CD4-positive, alpha-beta T cell treated with Interleukin-17A for 1 hour (primary cell): ENCODE measurements at regions not wholly inside any gene's neighbourhood (a gene's known extent, or its start where the extent isn't known, plus 50 kb on each side); places are given as distances from the start of the nearest gene placed in this dataset.

Source experiments
- DNase-seq: peaks from one replicate; pipeline ENCODE4 v3.0.0-alpha.2; 2020

DNA sequence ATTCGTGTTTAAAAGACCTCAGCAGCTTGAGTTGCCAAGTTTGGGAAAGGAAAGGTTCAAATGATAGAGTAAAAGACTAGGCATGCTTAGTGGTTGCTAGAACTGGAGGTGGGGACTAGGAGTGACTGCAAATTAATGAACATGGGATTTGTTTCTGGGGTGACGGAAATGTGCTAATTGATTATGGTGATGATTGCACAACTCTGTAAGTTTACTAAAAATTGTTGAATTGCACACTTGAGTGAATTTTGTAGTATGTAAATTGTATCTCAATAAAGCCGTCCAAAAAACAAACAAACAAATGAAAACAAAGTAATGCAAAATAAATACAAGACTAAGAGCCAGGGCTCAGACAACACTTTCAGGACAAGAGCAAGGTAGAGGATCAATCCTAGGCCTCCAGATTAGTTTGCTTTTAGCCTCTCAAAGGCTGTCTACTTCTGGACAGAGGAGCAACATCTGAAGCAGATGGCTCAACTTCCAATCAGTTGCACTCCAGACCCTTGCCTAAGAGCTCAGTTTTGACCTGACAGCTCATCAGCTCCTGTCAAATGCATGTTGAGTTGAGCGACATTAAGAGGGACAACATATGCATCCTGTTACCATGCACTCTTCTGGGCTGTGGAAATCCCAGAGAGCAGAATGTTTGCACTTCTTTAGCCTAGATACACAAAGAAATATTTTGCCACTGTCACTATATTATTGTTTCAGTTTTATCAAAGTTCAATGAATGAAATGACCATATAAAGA, 111.2 kb upstream of the ASIC2 start:
- no peak for DNase-seq

DNA sequence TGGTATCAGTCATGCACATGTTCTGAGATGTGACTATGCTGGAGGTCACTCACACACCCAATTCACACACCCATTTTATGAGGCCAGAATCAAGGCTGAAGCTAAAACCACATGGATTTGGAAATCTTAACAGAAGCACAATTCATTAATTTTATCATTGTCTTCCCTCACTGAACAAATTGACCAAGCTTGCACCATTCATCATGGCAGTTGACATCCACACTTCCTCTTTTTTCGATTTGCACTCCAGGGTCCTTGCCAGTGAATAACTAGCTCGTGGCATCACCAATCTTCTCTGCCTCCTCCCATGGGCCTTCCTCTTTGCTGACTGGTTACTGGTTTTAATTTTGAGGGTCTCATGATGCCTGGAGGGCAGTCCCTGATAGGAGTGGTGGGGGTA, 123.0 kb upstream of the ASIC2 start:
- DNase-seq = no peak

DNA sequence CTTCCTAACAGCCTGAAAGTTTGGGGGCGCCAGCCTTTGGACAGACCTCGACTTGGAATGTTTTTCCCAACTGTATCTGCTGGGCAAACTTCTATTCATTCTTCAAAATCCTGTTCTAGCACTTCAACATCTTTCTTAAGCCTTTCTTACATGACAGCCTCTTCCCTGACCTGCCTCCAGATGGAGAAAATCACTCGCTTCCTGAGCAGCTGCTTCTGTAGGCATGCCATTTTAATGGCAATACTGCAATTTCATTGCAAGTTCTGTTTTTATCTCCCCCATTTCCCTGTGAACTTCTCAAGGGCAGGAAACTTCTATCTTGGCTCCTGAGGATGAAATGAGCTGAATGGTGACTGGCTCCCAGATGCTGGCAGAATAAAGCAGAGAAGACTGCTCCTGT, 128.8 kb upstream of the ASIC2 start:
- DNase-seq = no peak

DNA sequence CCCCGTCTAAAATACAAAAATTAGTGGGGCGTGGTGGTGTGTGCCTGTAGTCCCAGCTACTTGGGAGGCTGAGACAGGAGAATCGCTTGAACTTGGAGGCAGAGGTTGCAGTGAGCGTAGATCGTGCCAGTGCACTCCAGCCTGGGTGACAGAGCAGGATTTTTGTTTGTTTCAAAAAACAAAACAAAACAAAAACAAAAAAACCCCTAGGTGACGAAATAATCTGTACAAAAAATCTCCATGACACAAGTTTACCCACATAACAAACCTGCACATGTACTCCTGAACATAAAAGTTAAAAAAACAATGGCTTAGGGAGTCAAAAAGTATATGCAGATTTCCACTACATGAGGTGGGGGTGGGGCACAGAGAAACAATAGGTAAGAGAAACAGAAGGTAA, 140.5 kb upstream of the ASIC2 start:
- no peak for DNase-seq

DNA sequence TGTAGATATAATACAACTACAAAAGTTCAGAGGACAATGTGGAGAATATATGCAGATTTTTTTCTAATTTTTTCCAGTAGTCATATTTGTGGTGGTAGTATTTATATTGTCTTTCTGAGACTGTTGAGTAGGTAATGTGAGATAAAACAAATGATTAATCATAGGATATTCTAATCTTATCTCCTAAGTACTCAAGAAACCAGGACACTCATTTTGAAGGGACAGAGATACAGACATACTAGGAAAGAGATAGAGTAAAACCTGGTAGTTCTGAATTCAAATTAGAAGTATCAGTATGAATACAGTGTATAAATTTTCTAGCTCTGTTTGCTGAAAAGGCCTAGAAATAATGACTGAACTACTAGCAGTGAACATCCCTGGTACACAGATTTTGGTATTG, 141.7 kb upstream of the ASIC2 start:
- DNase-seq = no peak

DNA sequence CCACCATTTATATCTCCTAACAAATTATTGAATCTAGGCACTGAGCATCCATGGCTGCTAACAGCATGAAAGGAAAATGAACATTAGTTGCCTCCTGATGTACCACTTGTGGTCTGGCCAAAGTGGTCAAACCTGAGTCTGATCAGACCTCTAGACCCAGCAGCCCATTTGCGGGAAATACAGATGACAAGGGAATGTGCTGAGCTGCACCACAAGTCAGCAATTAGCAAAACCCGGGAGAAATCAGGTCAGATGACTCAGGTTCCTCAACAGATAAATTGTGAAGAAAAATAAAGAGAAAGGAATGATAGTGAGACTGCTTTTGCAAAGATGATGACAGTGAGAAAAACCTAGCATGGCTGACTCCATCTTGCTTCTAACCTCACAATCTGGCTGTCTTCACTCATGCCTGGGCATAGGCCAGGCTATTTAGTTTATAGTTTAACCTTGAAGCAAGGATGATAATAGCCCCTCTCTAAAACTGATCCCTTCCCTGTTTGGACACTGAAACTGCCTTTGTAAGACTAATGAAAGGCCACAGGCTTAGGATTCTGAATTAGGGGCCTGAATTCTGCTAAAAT, 142.7 kb upstream of the ASIC2 start:
- no peak for DNase-seq

DNA sequence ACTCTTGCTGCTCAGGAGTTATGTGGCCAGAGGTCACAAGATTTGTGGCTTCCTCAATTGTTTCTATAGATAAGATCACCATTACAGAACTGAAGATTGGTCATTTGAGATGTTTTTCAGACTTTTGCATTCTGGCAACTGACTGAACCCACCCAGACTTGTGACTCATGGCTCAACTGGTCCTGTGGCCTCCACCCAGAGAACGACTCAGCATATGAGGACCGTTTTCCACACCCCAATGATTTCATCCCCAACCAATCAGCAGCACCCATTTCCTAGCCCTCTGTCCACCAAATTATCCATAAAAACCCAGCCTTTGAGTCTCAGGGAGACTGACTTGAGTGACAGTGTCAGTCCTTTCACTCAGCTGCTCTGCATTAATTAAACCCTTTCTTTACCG, 143.2 kb upstream of the ASIC2 start:
- DNase-seq = no peak

DNA sequence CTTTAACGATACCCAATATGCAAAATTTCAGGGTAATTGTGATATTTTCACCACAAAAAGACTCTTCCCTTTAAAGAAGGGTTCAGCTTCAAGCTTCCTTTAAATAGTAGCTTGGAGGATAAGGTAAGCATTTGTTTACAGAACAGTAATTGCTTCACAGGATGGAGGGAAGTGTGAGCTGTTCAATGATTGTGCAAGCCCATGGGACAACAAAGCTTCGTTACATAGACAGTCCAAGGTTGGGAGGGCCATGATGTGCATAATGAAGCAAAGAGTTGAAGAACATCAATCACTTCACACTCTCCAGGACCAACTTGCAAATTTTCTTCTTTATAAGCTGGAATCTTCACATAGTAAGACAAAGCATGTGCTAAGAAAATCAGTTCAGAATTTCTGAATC, 145.0 kb upstream of the ASIC2 start:
- DNase-seq = no peak

DNA sequence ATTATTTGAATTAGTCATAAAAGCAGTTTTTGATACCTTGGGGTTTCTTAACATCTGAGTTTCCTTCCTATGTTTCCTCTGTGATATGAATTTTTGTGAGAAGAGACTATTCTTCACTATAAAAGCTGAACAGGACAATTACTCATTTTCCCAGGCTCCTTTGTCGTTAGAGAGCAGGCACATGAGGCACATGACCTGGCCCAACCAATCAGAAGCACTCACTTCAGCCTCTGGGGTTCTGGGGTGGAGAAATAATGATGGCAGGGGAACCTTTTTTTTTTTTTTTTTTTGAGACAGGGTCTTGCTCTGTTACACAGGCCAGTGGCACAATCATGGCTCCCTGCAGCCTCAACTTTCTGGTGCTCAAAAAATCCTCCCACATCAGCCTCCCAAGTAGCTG, 145.5 kb upstream of the ASIC2 start:
- no peak for DNase-seq

DNA sequence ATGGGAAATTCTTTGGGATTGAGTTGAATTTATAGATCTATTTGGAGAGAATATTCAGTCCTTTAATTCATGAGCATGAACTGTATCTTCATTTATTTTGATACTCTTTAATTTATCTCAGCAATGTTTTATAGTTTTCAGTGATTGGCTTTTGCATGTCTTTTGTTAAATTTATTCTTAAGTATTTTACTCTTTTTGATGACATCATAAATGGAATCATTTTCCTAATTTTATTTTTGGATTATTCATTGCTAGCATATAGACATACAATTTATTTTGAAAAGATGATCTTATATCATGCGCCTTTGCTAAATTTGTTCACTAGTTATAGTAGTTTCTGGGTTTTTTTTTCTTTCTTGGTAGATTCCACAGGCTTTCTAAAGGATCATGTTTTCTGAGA, 149.2 kb upstream of the ASIC2 start:
- DNase-seq = no peak

- no peak for DNase-seq
Observed at GRCh38 chr17:33444731-33445130, 151.6 kb upstream of the ASIC2 start.

DNA sequence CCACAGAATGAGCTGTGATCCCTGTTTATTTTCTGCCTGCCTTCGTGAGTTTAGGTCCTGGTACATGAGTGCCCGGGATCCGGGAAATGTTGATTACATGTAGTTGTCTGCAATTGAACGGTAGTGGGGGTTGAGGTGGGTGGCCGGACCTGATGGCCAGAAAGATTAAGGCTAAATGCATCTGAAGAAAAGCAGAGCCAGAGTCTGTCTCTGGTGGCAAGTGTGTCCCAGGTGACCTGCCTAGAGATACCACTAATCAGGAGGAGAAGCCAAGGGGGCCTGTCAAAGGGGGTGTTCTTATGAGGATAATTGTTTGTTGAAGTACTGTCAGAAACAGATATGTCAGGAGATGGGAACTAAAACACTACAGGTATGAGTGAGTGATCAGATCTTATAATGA, 154.0 kb upstream of the ASIC2 start:
- DNase-seq = no peak

GRCh38 chr17:33451221-33451620, 158.1 kb upstream of the ASIC2 start:
- DNase-seq = no peak

- DNase-seq = no peak
Observed at GRCh38 chr17:33457477-33457876, 164.4 kb upstream of the ASIC2 start.

- no peak for DNase-seq
Observed at GRCh38 chr17:33459078-33459940, 166.2 kb upstream of the ASIC2 start.

- DNase-seq = no peak
Observed at GRCh38 chr17:33460781-33461450, 167.8 kb upstream of the ASIC2 start.

DNA sequence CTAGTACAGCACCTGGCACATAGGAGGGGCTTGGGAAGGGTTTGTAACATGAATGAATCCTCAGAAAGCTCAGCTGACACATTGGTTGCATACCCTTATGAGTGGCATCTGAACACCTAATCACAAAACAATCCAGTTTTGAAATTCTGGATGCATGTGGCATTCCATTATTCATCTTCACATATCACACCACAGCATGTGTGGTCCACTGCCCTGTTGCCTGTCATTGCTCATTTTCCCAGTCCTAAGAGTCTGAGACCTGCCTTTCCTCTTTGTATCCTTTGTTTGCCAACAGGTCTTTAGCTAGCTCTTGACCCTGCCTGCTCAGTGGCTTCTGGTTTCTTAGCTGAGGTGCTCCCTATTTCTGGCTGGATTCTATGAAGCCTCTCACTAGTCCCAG, 170.8 kb upstream of the ASIC2 start:
- DNase-seq = no peak

DNA sequence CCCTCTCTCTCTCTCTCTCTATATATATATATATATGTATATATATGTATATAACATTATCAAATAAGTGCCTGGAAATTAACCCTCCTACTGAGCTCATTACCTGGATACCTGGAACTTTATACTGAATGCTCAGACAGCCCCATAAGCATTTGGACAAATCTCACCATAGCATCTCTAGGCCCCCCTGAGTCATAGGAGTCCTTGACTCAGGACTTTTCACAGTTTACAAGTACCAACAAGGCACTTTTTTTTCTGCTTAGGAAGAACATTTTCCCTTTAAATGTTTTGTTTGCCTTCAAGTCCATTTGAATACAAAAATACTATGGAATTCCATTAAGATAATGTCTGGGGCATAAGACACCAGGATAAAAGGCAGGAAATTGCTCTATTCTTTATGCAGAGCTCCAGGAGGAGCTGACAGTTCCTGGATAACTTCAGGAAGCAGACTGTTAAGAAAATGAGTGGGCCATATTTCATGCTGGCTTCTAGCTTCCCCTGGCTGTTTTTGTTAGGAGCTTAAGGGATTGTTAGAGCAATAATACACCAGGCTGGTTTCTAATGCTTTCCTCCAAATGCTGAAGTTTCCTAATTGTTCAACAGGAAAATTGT, 171.7 kb upstream of the ASIC2 start:
- no peak for DNase-seq

- DNase-seq = no peak
Observed at GRCh38 chr17:33469421-33469820, 176.3 kb upstream of the ASIC2 start.

DNA sequence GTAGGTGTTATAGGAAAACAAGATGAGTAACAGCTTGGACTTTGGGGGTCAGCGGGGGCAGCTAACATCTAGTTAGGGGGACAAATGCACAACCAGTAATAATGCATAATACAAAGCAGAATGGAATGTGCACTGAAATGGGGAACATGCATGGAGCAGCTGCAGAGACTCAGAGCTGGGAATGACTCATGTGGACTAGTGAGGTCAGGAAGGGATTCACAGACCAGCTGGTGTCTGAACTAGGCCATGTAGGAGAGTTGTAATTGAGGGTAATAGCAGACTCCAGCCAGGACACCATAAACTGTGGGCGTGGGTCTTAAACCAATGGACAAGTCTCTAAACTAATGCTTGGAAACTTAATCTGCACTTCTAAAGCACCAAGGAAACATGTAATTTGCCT, 176.8 kb upstream of the ASIC2 start:
- DNase-seq = no peak

DNA sequence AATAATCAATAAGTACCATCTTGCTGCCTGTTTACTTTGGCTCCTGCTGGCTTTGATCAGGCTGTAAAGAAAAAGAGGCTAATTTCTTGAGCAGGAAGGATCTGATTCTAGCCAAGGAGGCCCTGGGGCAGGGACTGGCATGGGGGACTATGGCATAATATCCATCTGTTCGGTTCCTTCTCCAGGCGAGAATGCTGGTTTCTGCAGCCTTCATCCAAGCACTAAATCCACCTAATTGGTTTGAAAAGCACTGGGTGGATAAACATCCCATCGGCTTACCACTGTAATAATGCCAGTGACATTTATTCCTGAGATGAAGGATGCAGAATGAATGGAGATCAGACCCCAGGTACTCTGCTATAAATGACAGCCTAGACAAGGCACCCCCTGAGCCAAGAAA, 180.0 kb upstream of the ASIC2 start:
- DNase-seq = no peak

DNA sequence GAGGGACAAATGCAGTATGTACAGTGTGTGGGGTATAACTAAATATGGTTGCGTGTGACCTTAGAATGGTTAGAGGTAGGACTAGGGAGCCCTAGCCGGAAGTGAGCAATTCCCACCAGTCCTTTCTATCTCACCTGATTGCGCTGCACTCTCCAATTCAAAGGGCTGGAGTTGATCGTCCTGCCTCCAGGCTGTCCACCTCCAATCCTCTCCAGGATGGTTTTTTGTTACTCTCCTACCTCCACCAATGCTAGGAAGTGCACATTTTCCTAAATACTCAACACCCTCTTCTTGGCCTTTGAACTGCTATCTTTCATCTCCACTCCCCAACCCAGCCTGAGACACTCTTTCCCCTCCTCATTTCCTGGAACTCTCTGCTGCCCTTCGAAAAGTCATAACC, 181.7 kb upstream of the ASIC2 start:
- DNase-seq = no peak

GRCh38 chr17:33475594-33475993, 182.5 kb upstream of the ASIC2 start:
- DNase-seq = no peak
